GM20000 (cell line): ENCODE measurements at regions not wholly inside any gene's neighbourhood (a gene's known extent, or its start where the extent isn't known, plus 50 kb on each side); places are given as distances from the start of the nearest gene placed in this dataset.

Experiments
- DNase-seq: peaks from one replicate; pipeline ENCODE4 v3.0.0; 2012; ENCODE audit warnings: low spot score
- TF ChIP-seq, protein P1 (sequence below): IDR thresholded peaks from 2 replicates; pipeline ENCODE4 v1.5.1; 2012; ENCODE audit warnings: mild to moderate bottlenecking, control low read depth; ENCODE audit errors: extremely low read depth, missing control alignments

DNA sequence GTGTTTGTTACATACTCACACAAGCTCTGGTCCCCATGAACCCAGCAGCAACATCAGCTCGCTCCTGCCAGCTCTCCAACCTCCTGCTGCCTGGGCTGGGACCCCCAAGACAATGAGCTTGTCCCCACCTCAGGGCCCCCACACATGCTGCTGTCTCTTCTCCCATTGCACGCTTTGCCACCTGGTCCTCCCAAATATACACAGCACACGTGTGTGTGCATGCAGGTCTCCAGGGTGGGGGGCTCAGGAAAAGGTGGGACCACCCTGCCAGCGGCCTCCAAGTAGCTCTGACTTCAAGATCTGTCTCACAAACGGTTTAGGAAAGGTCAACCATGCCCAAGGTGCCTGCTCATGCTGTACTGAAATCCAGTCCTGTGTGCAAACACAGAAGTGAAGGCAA, 68.1 kb upstream of the CCND1 start:
- TF ChIP-seq, protein P1, sequence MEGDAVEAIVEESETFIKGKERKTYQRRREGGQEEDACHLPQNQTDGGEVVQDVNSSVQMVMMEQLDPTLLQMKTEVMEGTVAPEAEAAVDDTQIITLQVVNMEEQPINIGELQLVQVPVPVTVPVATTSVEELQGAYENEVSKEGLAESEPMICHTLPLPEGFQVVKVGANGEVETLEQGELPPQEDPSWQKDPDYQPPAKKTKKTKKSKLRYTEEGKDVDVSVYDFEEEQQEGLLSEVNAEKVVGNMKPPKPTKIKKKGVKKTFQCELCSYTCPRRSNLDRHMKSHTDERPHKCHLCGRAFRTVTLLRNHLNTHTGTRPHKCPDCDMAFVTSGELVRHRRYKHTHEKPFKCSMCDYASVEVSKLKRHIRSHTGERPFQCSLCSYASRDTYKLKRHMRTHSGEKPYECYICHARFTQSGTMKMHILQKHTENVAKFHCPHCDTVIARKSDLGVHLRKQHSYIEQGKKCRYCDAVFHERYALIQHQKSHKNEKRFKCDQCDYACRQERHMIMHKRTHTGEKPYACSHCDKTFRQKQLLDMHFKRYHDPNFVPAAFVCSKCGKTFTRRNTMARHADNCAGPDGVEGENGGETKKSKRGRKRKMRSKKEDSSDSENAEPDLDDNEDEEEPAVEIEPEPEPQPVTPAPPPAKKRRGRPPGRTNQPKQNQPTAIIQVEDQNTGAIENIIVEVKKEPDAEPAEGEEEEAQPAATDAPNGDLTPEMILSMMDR: no peak
- no peak for DNase-seq

DNA sequence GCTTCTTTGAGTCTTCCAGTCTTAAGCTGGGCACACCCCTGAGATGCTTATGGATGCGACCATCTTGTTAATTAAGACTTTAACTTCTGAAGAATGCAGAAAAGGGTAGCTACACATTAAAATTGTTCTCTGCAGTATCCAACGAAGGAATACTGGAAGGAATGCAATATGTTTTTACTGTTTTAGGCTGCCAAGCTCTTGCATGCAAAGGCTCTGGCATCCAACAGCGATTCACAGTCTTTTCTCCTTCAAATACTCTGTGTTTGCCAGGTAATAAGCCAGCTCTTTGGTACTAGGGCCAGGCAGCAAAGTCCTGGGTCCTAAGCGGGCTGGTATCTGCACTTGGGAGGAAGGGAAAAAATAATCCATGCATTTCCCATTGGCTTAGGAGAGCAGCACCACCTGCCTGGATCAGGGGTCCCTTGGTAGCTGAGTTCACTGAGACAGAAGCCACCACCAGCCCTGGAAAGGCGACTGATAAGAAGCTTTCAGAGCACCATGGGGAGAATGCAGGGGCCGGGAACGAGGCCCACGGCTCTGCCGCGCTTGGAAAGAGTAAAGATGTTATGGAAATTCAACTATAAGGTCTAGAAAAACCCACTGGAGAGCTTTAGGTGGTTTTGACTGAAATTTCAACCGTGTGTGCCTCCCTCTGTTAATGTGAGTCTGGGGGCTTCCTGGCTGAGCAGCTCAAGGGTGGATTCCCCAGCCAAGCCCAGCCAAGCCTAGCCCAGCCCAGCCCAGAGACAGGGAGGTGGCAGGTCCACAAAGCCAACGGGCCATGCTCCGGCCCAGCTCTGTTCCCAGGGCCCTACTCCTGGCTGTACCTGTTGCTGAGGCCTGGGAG, 67.0 kb upstream of the CCND1 start:
- TF ChIP-seq, protein P1: no peak
- DNase-seq: no peak

DNA sequence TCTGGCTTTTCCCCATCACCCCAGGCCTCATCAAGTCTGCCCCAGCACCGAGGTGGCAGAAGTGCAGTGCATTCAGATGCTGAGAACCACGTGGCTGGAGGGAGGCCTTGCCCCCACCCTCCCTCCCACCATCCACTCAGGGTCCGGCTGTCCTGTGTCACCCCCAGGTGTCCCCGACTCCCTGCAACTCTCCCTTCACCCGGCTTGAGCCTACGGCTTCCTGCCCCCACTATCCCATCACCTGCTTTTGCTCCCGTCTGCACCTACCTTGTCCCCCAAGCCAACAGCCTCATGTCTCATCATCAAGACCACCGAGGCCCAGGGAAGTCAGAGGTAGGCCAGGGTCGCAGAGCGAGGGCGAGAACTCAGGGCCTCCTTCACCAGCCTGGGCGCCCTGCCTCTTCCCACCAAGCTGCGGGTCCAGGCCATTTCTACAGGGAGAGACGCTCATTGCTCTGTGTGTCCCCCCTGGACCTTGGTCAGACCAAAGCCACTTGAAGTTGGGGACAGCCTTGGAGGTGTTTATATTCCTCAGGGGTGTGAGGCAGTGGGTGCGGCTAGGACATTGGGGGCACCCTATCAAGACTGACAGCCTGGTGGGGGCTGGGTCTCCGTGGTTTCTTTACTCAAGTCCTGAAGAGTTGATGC, 66.2 kb upstream of the CCND1 start:
- no peak for DNase-seq
- TF ChIP-seq, protein P1: no peak

DNA sequence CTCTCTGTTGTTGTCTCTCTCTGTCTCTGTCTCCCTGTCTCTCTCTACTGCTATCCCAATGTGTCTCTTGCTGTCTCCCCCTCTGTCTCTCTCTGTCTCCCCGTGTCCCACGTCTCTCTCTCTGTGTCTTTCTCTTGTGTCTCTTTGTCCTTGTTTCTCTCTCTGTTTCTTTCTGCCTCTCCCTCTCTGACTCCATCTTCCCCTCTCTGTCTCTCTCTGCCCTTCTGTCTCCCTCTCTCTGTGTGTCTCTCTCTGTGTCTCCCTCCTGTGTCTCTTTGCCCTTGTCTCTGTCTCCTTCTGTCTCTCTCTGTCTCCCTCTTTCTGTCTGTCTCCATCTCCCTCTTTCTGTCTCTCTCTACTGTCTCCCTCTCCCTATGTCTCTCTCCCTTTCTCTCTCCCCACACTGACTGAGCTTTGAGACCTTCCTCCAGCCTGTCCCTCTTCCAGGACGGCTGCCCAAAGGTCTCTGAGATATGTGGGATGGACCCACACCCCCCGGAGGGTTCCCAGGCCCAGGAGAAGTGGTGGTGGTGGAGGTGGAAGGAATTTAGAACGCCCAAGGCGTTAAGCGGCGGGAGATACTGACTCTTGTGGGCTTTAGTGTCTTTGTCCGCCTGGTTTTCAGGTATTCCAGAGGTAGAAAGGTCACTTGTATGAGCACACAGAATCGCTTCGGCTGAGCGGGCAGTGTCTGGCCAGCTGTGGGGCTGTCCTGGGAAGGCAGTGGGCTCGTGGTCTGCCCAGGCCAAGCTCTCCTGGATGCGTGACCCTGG, 65.5 kb upstream of the CCND1 start:
- no peak for DNase-seq

DNA sequence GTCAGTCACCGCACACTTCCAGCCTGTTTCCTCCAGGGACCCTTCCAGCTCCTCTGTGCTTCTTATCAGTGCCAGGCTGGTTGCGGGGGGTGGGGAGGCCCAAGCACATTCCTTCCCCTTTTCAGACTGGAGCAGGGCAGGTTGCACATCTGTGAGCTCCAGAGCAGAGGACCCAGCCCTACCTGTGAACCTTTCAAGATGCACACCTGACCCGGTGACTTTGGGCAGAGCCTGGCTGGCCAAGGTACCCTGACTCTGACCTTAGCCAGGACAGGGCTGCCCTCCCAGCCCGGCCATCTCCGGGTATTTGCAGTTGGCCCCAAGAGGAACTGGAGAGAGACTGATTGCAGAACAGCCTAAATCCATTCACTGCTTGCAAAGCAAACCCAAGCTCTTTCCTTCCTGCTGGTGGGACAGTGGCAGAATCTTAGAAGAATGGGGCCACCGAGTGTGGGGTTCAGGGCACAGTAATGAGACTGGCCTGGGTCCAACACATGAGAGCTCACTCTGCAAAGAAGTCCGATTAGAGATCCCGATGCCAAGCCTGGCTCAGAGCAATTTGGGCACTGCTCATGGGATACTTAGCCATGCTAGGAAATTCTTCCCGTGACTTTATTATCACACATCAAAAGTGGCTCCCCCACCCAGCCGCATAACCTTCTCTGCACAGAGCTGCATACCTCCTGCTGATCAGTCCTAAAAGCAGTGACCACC, 64.7 kb upstream of the CCND1 start:
- no peak for DNase-seq
- TF ChIP-seq, protein P1: no peak

More for the DNA sequence above, 65.5 kb upstream of the CCND1 start:
- TF ChIP-seq, protein P1: no peak

DNA sequence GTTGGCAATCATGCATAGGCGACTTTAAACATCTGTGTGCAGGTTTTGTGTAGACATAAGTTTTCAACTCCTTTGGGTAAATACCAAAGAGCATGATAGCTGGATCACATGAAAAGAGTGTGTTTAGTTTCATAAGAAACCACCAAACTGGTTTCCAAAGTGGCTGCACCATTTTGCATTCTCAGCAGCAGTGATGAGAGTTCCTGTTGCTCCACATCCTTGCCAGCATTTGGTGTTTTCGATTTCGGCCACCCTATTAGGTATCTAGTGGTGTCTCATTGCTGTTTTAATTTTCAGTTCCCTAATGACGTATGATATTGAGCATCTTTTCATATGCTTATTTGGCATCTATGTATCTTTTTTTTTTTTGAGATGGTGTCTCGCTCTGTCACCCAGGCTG, 62.8 kb upstream of the CCND1 start:
- TF ChIP-seq, protein P1: no peak
- no peak for DNase-seq
